ENCODE measurements at regions not wholly inside any gene's neighbourhood (a gene's known extent, or its start where the extent isn't known, plus 50 kb on each side); places are given as distances from the start of the nearest gene placed in this dataset.

DNA sequence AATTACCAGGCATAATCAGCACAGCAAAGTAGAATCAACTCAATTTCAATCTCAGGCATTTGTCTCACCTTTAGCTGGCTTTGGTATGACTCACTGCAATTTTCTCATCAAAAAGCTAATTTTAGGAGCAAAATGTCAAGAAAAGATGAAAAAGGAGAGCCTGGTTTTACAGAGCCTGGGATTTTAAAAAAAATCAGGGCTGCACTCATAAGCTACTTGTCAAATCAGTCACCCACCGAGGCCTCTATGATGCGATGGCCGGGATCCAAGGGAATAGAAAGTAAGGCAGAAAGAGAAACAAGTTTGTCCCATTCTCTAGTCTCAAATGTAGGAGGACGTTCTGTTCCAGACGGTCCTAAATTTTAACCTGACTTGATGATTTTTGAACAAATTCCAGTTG lies 170.9 kb downstream of the SOCS6 start:
- TF ChIP-seq EZH2 (IDR thresholded peaks at IDR 0.05; ENCODE audit: low read length), result no peak
- TF ChIP-seq CTCF (optimal IDR thresholded peaks at IDR 0.05 in 1 of 3, IDR thresholded peaks at IDR 0.05 in 1 of 3, conservative IDR thresholded peaks at IDR 0.05 in 1 of 3; ENCODE audit: extremely low read depth in 1 of 3, insufficient read depth in 2 of 3, low read length in 3 of 3), result no peak
- Histone ChIP-seq H3K4me2 (ENCODE audit: control insufficient read depth, extremely low read depth, insufficient read depth, low read depth, low read length) (no peak overlapping the region), H3K9ac (ENCODE audit: control insufficient read depth, extremely low read depth, insufficient read depth, low read length) (no peak overlapping the region), H3K9me3 (ENCODE audit: control insufficient read depth, low read depth, low read length) (no peaks in the 10 kb centered on the region), H2AFZ (ENCODE audit: control insufficient read depth, low read length) (no peak overlapping the region), H3K27me3 (ENCODE audit: control insufficient read depth, extremely low read depth, insufficient read depth, low read length) (peaks cover 7% of the 10 kb centered on the region), H3K36me3 (ENCODE audit: control insufficient read depth in 2 of 2, extremely low read depth in 1 of 2, insufficient read depth in 2 of 2, low read length in 2 of 2) (no peaks in the 10 kb centered on the region), H3K9me1 (ENCODE audit: control insufficient read depth, extremely low read depth, insufficient read depth, low read length) (no peaks in the 10 kb centered on the region), H3K4me1 (ENCODE audit: control insufficient read depth, extremely low read depth, insufficient read depth, low read length) (peaks cover 2% of the 10 kb centered on the region), H3K4me3 (ENCODE audit: control insufficient read depth in 2 of 3, extremely low read depth in 1 of 3, insufficient read depth in 2 of 3, low read depth in 1 of 3, low read length in 3 of 3) (no peak overlapping the region), H4K20me1 (ENCODE audit: control insufficient read depth, extremely low read depth, insufficient read depth, low read length) (no peaks in the 10 kb centered on the region), H3K79me2 (ENCODE audit: control insufficient read depth, insufficient read depth, low read length) (no peaks in the 10 kb centered on the region), H3K27ac (ENCODE audit: control insufficient read depth, insufficient read depth, low read length) (no peak overlapping the region)
- FAIRE-seq, result no peak
- no peak for DNase-seq (ENCODE audit: low read depth, low spot score)
- dilution Hi-C loops (cut with MboI; ENCODE audit: extremely low pct_ligation_motif_present, low sequenced_read_pairs), result no loop called here

- H3K9me1 ChIP-seq (ENCODE audit: control insufficient read depth, extremely low read depth, insufficient read depth, low read length), result no peaks in the 10 kb centered on the region
- no peaks in the 10 kb centered on the region for H3K4me1 ChIP-seq (ENCODE audit: control insufficient read depth, extremely low read depth, insufficient read depth, low read length)
- H4K20me1 ChIP-seq (ENCODE audit: control insufficient read depth, extremely low read depth, insufficient read depth, low read length), result no peaks in the 10 kb centered on the region
- H3K4me2 ChIP-seq (ENCODE audit: control insufficient read depth, extremely low read depth, insufficient read depth, low read depth, low read length), result no peak overlapping the region
- peaks cover 7% of the 10 kb centered on the region for H3K27me3 ChIP-seq (ENCODE audit: control insufficient read depth, extremely low read depth, insufficient read depth, low read length)
- no peaks in the 10 kb centered on the region for H3K9me3 ChIP-seq (ENCODE audit: control insufficient read depth, low read depth, low read length)
- dilution Hi-C loops (cut with MboI; ENCODE audit: extremely low pct_ligation_motif_present, low sequenced_read_pairs), result no loop called here
- H3K9ac ChIP-seq (ENCODE audit: control insufficient read depth, extremely low read depth, insufficient read depth, low read length), result no peak overlapping the region
- TF ChIP-seq EZH2 (IDR thresholded peaks at IDR 0.05; ENCODE audit: low read length) (no peak), CTCF (optimal IDR thresholded peaks at IDR 0.05 in 1 of 3, IDR thresholded peaks at IDR 0.05 in 1 of 3, conservative IDR thresholded peaks at IDR 0.05 in 1 of 3; ENCODE audit: extremely low read depth in 1 of 3, insufficient read depth in 2 of 3, low read length in 3 of 3) (no peak)
- H3K27ac ChIP-seq (ENCODE audit: control insufficient read depth, insufficient read depth, low read length), result no peak overlapping the region
- DNase-seq (ENCODE audit: low read depth, low spot score), result no peak
- no peaks in the 10 kb centered on the region for H3K79me2 ChIP-seq (ENCODE audit: control insufficient read depth, insufficient read depth, low read length)
- FAIRE-seq, result no peak
- H2AFZ ChIP-seq (ENCODE audit: control insufficient read depth, low read length), result no peak overlapping the region
- no peaks in the 10 kb centered on the region for H3K36me3 ChIP-seq (ENCODE audit: control insufficient read depth in 2 of 2, extremely low read depth in 1 of 2, insufficient read depth in 2 of 2, low read length in 2 of 2)
- no peak overlapping the region for H3K4me3 ChIP-seq (ENCODE audit: control insufficient read depth in 2 of 3, extremely low read depth in 1 of 3, insufficient read depth in 2 of 3, low read depth in 1 of 3, low read length in 3 of 3)
Measured at GRCh38 chr18:70459251-70459650, 170.4 kb downstream of the SOCS6 start.
